Type B pancreatic cell (in vitro differentiated cells): ENCODE measurements at regions not wholly inside any gene's neighbourhood (a gene's known extent, or its start where the extent isn't known, plus 50 kb on each side); places are given as distances from the start of the nearest gene placed in this dataset.

Source experiments
- DNase-seq: peaks from one replicate; pipeline ENCODE4 v3.0.0; 2021; ENCODE audit warnings: mixed read lengths; ENCODE audit not compliant: unreplicated experiment; ENCODE audit errors: extremely low spot score
- H3K27ac Mint-ChIP-seq: 2 replicates; pipeline ENCODE4 v1.8.0; 2021; ENCODE audit warnings: mild to moderate bottlenecking, mixed read lengths
- H3K27me3 Mint-ChIP-seq: 2 replicates; pipeline ENCODE4 v1.8.0; 2021; ENCODE audit warnings: mixed read lengths
- H3K36me3 Mint-ChIP-seq: 2 replicates; pipeline ENCODE4 v1.8.0; 2021; ENCODE audit warnings: mixed read lengths
- H3K4me1 Mint-ChIP-seq: one replicate; pipeline ENCODE4 v1.8.0; 2021; ENCODE audit warnings: mixed read lengths; ENCODE audit not compliant: unreplicated experiment
- H3K4me3 Mint-ChIP-seq: 2 replicates; pipeline ENCODE4 v1.8.0; 2021; ENCODE audit warnings: mild to moderate bottlenecking, mixed read lengths
- H3K9me3 Mint-ChIP-seq: 2 replicates; pipeline ENCODE4 v1.8.0; 2021; ENCODE audit warnings: mixed read lengths
- TF ChIP-seq, protein P1 (sequence below): fragments of 200-600 bp; sonication (generic); conservative IDR thresholded peaks from 2 replicates; pipeline ENCODE4 v1.5.0; 2021; ENCODE audit warnings: antibody characterized with exemption, mild to moderate bottlenecking

DNA sequence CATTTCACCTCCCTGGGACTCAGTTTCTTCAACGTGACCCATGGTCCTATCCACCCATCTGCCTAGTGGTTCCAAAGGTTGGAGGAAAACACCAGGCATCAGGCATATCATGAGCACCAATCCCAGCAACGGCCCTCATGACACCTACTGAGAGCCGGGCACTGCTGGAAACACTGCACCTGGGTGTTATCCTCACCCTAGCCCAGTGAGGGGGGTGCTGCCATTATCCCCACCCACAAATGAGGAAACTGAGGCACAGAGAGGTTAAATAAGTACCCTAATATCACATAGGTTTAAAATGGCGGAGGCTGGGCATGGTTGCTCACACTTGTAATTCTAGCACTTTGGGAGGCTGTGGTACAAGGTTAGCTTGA, 206.9 kb downstream of the MATN1 start:
- H3K4me3 Mint-ChIP-seq = no peak overlapping the region
- DNase-seq = peak; percentile 34
- H3K27me3 Mint-ChIP-seq = peaks cover 12% of the 10 kb centered on the region
- TF ChIP-seq, protein P1, sequence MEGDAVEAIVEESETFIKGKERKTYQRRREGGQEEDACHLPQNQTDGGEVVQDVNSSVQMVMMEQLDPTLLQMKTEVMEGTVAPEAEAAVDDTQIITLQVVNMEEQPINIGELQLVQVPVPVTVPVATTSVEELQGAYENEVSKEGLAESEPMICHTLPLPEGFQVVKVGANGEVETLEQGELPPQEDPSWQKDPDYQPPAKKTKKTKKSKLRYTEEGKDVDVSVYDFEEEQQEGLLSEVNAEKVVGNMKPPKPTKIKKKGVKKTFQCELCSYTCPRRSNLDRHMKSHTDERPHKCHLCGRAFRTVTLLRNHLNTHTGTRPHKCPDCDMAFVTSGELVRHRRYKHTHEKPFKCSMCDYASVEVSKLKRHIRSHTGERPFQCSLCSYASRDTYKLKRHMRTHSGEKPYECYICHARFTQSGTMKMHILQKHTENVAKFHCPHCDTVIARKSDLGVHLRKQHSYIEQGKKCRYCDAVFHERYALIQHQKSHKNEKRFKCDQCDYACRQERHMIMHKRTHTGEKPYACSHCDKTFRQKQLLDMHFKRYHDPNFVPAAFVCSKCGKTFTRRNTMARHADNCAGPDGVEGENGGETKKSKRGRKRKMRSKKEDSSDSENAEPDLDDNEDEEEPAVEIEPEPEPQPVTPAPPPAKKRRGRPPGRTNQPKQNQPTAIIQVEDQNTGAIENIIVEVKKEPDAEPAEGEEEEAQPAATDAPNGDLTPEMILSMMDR = no peak
- no peaks in the 10 kb centered on the region for H3K36me3 Mint-ChIP-seq
- peaks cover 4% of the 10 kb centered on the region for H3K4me1 Mint-ChIP-seq
- H3K9me3 Mint-ChIP-seq = no peaks in the 10 kb centered on the region
- no peak overlapping the region for H3K27ac Mint-ChIP-seq

DNA sequence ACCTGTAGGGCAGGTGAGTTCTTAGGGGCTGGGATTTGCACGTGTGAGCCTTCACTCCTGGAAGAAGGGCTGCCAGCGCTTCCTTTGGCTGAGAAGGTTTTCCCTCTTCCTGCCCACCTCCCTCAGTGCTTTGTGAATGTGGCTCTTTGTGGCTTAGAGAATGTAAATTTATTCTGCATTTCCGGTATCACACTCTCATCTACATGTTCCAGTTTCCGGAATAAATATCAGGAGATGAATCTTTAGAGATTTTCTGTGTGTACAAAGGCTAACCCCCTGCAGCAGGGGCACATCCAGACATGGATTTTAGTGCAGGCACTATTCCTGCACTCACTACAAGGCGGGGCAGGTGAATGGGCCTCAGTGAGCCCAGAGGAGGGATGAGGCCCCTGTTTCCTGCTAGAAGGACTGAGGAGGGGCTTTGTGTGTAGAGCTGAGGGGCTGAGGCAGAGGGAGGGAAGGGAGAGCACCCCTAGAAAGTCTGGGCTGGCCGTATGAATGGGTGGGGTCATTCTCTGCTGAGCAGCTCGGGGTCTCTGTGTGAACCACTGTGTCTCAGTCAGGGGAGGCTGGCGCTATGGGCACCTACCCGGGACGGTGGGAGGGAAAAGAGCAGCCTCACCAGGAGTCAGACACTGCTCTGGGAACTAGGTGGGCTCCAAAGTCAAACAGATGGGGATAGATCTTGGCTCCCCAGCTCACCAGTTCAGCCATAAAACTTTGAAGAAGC, 207.5 kb downstream of the MATN1 start:
- TF ChIP-seq, protein P1 = no peak
- DNase-seq = peak; percentile 32
- H3K9me3 Mint-ChIP-seq = no peaks in the 10 kb centered on the region
- H3K36me3 Mint-ChIP-seq = no peaks in the 10 kb centered on the region
- H3K27ac Mint-ChIP-seq = no peak overlapping the region
- H3K4me3 Mint-ChIP-seq = no peak overlapping the region
- peaks cover 4% of the 10 kb centered on the region for H3K4me1 Mint-ChIP-seq
- peaks cover 8% of the 10 kb centered on the region for H3K27me3 Mint-ChIP-seq

- Mint-ChIP-seq H3K9me3 (no peaks in the 10 kb centered on the region), H3K4me3 (no peak overlapping the region), H3K36me3 (no peaks in the 10 kb centered on the region), H3K27me3 (peaks cover 3% of the 10 kb centered on the region), H3K27ac (no peak overlapping the region), H3K4me1 (peaks cover 4% of the 10 kb centered on the region)
- peak; percentile 45 for DNase-seq
- TF ChIP-seq, protein P1 = no peak
Measured at GRCh38 chr1:30514945-30515344, 208.4 kb downstream of the MATN1 start.

- Mint-ChIP-seq H3K36me3 (no peaks in the 10 kb centered on the region), H3K27ac (no peak overlapping the region), H3K4me3 (no peak overlapping the region), H3K4me1 (peaks cover 4% of the 10 kb centered on the region), H3K27me3 (peaks cover 4% of the 10 kb centered on the region), H3K9me3 (peaks cover 1% of the 10 kb centered on the region)
- DNase-seq = peak; percentile 25
- TF ChIP-seq, protein P1 = no peak
Measured at GRCh38 chr1:30514137-30514654, 209.2 kb downstream of the MATN1 start.

- peaks cover 4% of the 10 kb centered on the region for H3K9me3 Mint-ChIP-seq
- no peak overlapping the region for H3K27ac Mint-ChIP-seq
- DNase-seq = peak; percentile 39
- H3K36me3 Mint-ChIP-seq = no peaks in the 10 kb centered on the region
- H3K4me3 Mint-ChIP-seq = no peak overlapping the region
- H3K4me1 Mint-ChIP-seq = peaks cover 6% of the 10 kb centered on the region
- peaks cover 11% of the 10 kb centered on the region for H3K27me3 Mint-ChIP-seq
- TF ChIP-seq, protein P1 = no peak
Measured at GRCh38 chr1:30513396-30514136, 209.8 kb downstream of the MATN1 start.
